Spleen (tissue), 11 donors: ENCODE measurements at regions not wholly inside any gene's neighbourhood (a gene's known extent, or its start where the extent isn't known, plus 50 kb on each side); places are given as distances from the start of the nearest gene placed in this dataset.

ENCODE experiments used
- DNase-seq: peaks from one replicate; pipeline ENCODE4 v3.0.0-alpha.2; 2020
- H3K27ac ChIP-seq, 8 donors: fragments of 200-600 bp; sonication (generic) in 7 of 8; 1 replicate in 4 of 8; 2 replicates in 4 of 8; pipeline versions ENCODE4 v1.5.0 to v1.8.0; 2016 to 2021; ENCODE audit warnings: inconsistent platforms in 4 of 8, mild to moderate bottlenecking in 4 of 8, moderate library complexity in 1 of 8
- H3K27me3 ChIP-seq, 7 donors: fragments of 200-600 bp; sonication (generic) in 6 of 7; replicated peaks in 1 of 7; 1 replicate in 4 of 7; 2 replicates in 3 of 7; pipeline versions ENCODE4 v1.5.0 to v1.8.0; 2016 to 2021; ENCODE audit warnings: inconsistent platforms in 3 of 7, mild to moderate bottlenecking in 1 of 7
- H3K36me3 ChIP-seq, 6 donors: fragments of 200-600 bp; sonication (generic) in 5 of 6; 1 replicate in 4 of 6; 2 replicates in 2 of 6; pipeline versions ENCODE4 v1.5.0 to v1.8.0; 2016 to 2021; ENCODE audit warnings: inconsistent platforms in 2 of 6
- H3K4me1 ChIP-seq, 6 donors: fragments of 200-600 bp; sonication (generic) in 5 of 6; 1 replicate in 3 of 6; 2 replicates in 3 of 6; pipeline versions ENCODE4 v1.5.0 to v1.8.0; 2016 to 2021; ENCODE audit warnings: inconsistent platforms in 3 of 6
- H3K4me3 ChIP-seq, 8 donors: fragments of 200-600 bp; sonication (generic) in 7 of 8; 1 replicate in 4 of 8; 2 replicates in 4 of 8; pipeline versions ENCODE4 v1.5.0 to v1.8.0; 2016 to 2021; ENCODE audit warnings: inconsistent platforms in 4 of 8, mild to moderate bottlenecking in 4 of 8, moderate library complexity in 2 of 8
- H3K9me3 ChIP-seq, 8 donors: fragments of 200-600 bp; sonication (generic) in 7 of 8; 1 replicate in 4 of 8; 2 replicates in 4 of 8; pipeline versions ENCODE4 v1.5.0 to v1.8.0; 2016 to 2021; ENCODE audit warnings: inconsistent platforms in 4 of 8
- POLR2A ChIP-seq, 3 donors: fragments of 450-650 bp; IDR thresholded peaks; one replicate each; pipeline ENCODE4 v1.5.1; 2017; ENCODE audit warnings: antibody characterized with exemption in 3 of 3, mild to moderate bottlenecking in 1 of 3
- POLR2AphosphoS5 ChIP-seq, 3 donors: sonication (generic); formaldehyde crosslinking; IDR thresholded peaks; one replicate each; pipeline ENCODE4 v1.5.1; 2017; ENCODE audit warnings: antibody characterized with exemption in 3 of 3
- WGBS, 5 donors: extraction: QIAGEN DNeasy Blood & Tissue Kit in 3 of 5; methylation state at CpG; one replicate each; pipeline versions ENCODE4 v1.1.5 to v1.1.7; 2013 to 2018; 5-methylcytosine and 5-hydroxymethylcytosine counted together
- intact Hi-C: fragments of 100-400 bp; cut with DNase I; formaldehyde crosslinking; loops from one replicate; pipeline ENCODE4 v1.15.0; 2023; ENCODE audit warnings: low total_unique reads
- TF ChIP-seq, protein P1 (sequence below), 11 experiments: fragments of 200-600 bp in 7 of 11; fragments of 450-650 bp in 4 of 11; sonication (generic) in 4 of 11; IDR thresholded peaks in 8 of 11; conservative IDR thresholded peaks in 3 of 11; 1 replicate in 7 of 11; 2 replicates in 4 of 11; pipeline versions ENCODE4 v1.4.0 to v1.8.0; 2016 to 2021; ENCODE audit warnings: antibody characterized with exemption in 11 of 11, inconsistent platforms in 4 of 11, mild to moderate bottlenecking in 1 of 11
- donor health status: healthy with polysubstance abuse.
- donor health status: DM: no; HTN: no; CAD: no; lungs with moderate emphysema.
- donor health status: DM: no; HTN: no; CAD: no.
- donor health status: Bipolar disorder and iron deficiency.
- donor health status: healthy.
- donor health status: DM: no; HTN: no; CAD: no.
- donor health status: DM: yes; HTN: yes; CAD: no.

DNA sequence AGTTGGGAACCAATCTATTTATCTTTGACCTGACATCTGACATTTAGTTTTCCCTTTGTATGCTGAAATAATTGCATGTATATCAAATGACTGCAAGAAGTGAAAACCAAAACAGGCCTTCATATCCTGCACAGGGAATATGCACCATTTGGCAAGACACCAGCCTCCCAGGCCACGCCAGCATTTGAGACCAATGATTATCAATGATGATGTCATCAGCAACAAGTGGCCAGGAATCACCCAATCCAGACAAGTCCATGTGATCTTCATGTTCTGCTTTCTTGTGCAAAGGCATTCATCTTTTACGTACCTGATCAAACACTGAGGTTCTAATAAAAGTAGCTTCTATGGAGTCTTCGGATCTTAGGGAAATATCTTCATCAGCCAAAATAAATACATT lies 107.4 kb upstream of the TENT5A start:
- TF ChIP-seq, protein P1, sequence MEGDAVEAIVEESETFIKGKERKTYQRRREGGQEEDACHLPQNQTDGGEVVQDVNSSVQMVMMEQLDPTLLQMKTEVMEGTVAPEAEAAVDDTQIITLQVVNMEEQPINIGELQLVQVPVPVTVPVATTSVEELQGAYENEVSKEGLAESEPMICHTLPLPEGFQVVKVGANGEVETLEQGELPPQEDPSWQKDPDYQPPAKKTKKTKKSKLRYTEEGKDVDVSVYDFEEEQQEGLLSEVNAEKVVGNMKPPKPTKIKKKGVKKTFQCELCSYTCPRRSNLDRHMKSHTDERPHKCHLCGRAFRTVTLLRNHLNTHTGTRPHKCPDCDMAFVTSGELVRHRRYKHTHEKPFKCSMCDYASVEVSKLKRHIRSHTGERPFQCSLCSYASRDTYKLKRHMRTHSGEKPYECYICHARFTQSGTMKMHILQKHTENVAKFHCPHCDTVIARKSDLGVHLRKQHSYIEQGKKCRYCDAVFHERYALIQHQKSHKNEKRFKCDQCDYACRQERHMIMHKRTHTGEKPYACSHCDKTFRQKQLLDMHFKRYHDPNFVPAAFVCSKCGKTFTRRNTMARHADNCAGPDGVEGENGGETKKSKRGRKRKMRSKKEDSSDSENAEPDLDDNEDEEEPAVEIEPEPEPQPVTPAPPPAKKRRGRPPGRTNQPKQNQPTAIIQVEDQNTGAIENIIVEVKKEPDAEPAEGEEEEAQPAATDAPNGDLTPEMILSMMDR (IDR thresholded peaks at IDR 0.05 in 8 of 11, conservative IDR thresholded peaks at IDR 0.05 in 3 of 11), result no peak
- no peak for TF ChIP-seq POLR2AphosphoS5 (IDR thresholded peaks at IDR 0.05)
- TF ChIP-seq POLR2A (IDR thresholded peaks at IDR 0.05), result no peak
- no peaks in the 10 kb centered on the region for H3K9me3 ChIP-seq
- intact Hi-C loops, result no loop called here
- H3K4me3 ChIP-seq, result no peak overlapping the region
- no peak for DNase-seq
- no peaks in the 10 kb centered on the region for H3K36me3 ChIP-seq
- H3K27me3 ChIP-seq, result no peaks in the 10 kb centered on the region
- H3K27ac ChIP-seq, result no peak overlapping the region
- 80 to 96% (median 91%) methylated on average over 3 of the region's 3 CpGs for WGBS, 5 donors
- H3K4me1 ChIP-seq, result no peaks in the 10 kb centered on the region

GRCh38 chr6:81857812-81858211 lies 105.3 kb upstream of the TENT5A start:
- DNase-seq, result no peak
- Histone ChIP-seq H3K4me3 (no peak overlapping the region), H3K27ac (no peak overlapping the region), H3K4me1 (no peaks in the 10 kb centered on the region), H3K36me3 (no peaks in the 10 kb centered on the region), H3K9me3 (no peaks in the 10 kb centered on the region), H3K27me3 (no peaks in the 10 kb centered on the region)
- intact Hi-C loops, result no loop called here
- TF ChIP-seq, protein P1 (IDR thresholded peaks at IDR 0.05 in 8 of 11, conservative IDR thresholded peaks at IDR 0.05 in 3 of 11), result no peak
- TF ChIP-seq POLR2AphosphoS5 (IDR thresholded peaks at IDR 0.05) (no peak), POLR2A (IDR thresholded peaks at IDR 0.05) (no peak)

GRCh38 chr6:81856872-81857271 lies 104.4 kb upstream of the TENT5A start:
- 76 to 93% (median 78%) methylated on average over 1 of the region's 1 CpG for WGBS, 5 donors
- no peak for DNase-seq
- no peaks in the 10 kb centered on the region for H3K27me3 ChIP-seq
- TF ChIP-seq POLR2AphosphoS5 (IDR thresholded peaks at IDR 0.05), result no peak
- TF ChIP-seq, protein P1 (IDR thresholded peaks at IDR 0.05 in 8 of 11, conservative IDR thresholded peaks at IDR 0.05 in 3 of 11), result no peak
- TF ChIP-seq POLR2A (IDR thresholded peaks at IDR 0.05), result no peak
- intact Hi-C loops, result no loop called here
- no peak overlapping the region for H3K27ac ChIP-seq
- no peaks in the 10 kb centered on the region for H3K36me3 ChIP-seq
- H3K4me3 ChIP-seq, result no peak overlapping the region
- no peaks in the 10 kb centered on the region for H3K4me1 ChIP-seq
- no peaks in the 10 kb centered on the region for H3K9me3 ChIP-seq

GRCh38 chr6:81854474-81854873 lies 102.0 kb upstream of the TENT5A start:
- TF ChIP-seq, protein P1 (IDR thresholded peaks at IDR 0.05 in 8 of 11, conservative IDR thresholded peaks at IDR 0.05 in 3 of 11), result no peak
- TF ChIP-seq POLR2AphosphoS5 (IDR thresholded peaks at IDR 0.05) (no peak), POLR2A (IDR thresholded peaks at IDR 0.05) (no peak)
- DNase-seq, result no peak
- H3K4me1 ChIP-seq, result no peaks in the 10 kb centered on the region
- 80 to 92% (median 86%) methylated on average over 2 of the region's 2 CpGs for WGBS, 5 donors
- no peaks in the 10 kb centered on the region for H3K36me3 ChIP-seq
- intact Hi-C loops, result no loop called here
- H3K4me3 ChIP-seq, result no peak overlapping the region
- H3K27me3 ChIP-seq, result no peaks in the 10 kb centered on the region
- no peak overlapping the region for H3K27ac ChIP-seq
- H3K9me3 ChIP-seq, result no peaks in the 10 kb centered on the region
